Hepatocyte (in vitro differentiated cells): ENCODE measurements at regions not wholly inside any gene's neighbourhood (a gene's known extent, or its start where the extent isn't known, plus 50 kb on each side); places are given as distances from the start of the nearest gene placed in this dataset.

Experiments used
- DNase-seq: peaks from one replicate; pipeline ENCODE4 v3.0.0-alpha.2; 2016; ENCODE audit warnings: low spot score
- H2AFZ ChIP-seq: fragments of 200-600 bp; sonication (generic); 2 replicates; pipeline ENCODE4 v1.6.0; 2016; ENCODE audit warnings: antibody characterized with exemption, mild to moderate bottlenecking
- H3K27ac ChIP-seq: fragments of 200-600 bp; sonication (generic); 2 replicates; pipeline ENCODE4 v1.5.1; 2016; ENCODE audit warnings: mild to moderate bottlenecking
- H3K27me3 ChIP-seq: fragments of 200-600 bp; sonication (generic); 2 replicates; pipeline ENCODE4 v1.6.1; 2016
- H3K36me3 ChIP-seq: fragments of 200-600 bp; sonication (generic); replicated peaks from 2 replicates; pipeline ENCODE4 v1.5.1; 2016; ENCODE audit warnings: low read depth; ENCODE audit not compliant: insufficient read depth
- H3K4me1 ChIP-seq: fragments of 200-600 bp; sonication (generic); 2 replicates; pipeline ENCODE4 v1.5.1; 2016; ENCODE audit warnings: mild to moderate bottlenecking, moderate library complexity; ENCODE audit not compliant: insufficient read depth
- H3K4me2 ChIP-seq: fragments of 200-600 bp; sonication (generic); 2 replicates; pipeline ENCODE4 v1.6.0; 2016
- H3K4me3 ChIP-seq: fragments of 200-600 bp; sonication (generic); 2 replicates; pipeline ENCODE4 v1.5.1; 2016; ENCODE audit warnings: mild to moderate bottlenecking
- H3K79me2 ChIP-seq: fragments of 200-600 bp; sonication (generic); 2 replicates; pipeline ENCODE4 v1.6.0; 2017; ENCODE audit warnings: mild to moderate bottlenecking
- H3K9me2 ChIP-seq: fragments of 200-600 bp; sonication (generic); replicated peaks from 2 replicates; pipeline ENCODE4 v1.6.0; 2017; ENCODE audit warnings: mild to moderate bottlenecking; ENCODE audit not compliant: insufficient read depth
- H3K9me3 ChIP-seq: fragments of 200-600 bp; sonication (generic); 2 replicates; pipeline ENCODE4 v1.5.1; 2016; ENCODE audit warnings: low read depth, mild to moderate bottlenecking
- H4K20me1 ChIP-seq: fragments of 200-600 bp; sonication (generic); 2 replicates; pipeline ENCODE4 v1.6.0; 2016; ENCODE audit warnings: mild to moderate bottlenecking; ENCODE audit not compliant: insufficient read depth, poor library complexity, severe bottlenecking
- CTCF ChIP-seq: fragments of 200-600 bp; sonication (generic); IDR thresholded peaks from 2 replicates; pipeline ENCODE4 v1.5.1; 2016; ENCODE audit warnings: antibody characterized with exemption, mild to moderate bottlenecking; ENCODE audit not compliant: poor library complexity
- EZH2 ChIP-seq: fragments of 200-600 bp; sonication (generic); IDR thresholded peaks from 2 replicates; pipeline ENCODE4 v1.6.1; 2016; ENCODE audit warnings: antibody characterized with exemption, mild to moderate bottlenecking, borderline replicate concordance
- EZH2phosphoT487 ChIP-seq: fragments of 200-600 bp; sonication (generic); IDR thresholded peaks from one replicate; pipeline ENCODE4 v1.6.1; 2018; ENCODE audit warnings: antibody characterized with exemption, mild to moderate bottlenecking, low read depth, moderate library complexity; ENCODE audit not compliant: unreplicated experiment, severe bottlenecking
- WGBS: methylation state at CpG from one replicate; pipeline ENCODE4 v1.1.6; 2016; ENCODE audit warnings: low lambda C conversion rate; ENCODE audit errors: missing lambda C conversion rate; 5-methylcytosine and 5-hydroxymethylcytosine counted together

- H3K4me3 ChIP-seq, result no peak overlapping the region
- no peak overlapping the region for H2AFZ ChIP-seq
- no peaks in the 10 kb centered on the region for H3K79me2 ChIP-seq
- no peaks in the 10 kb centered on the region for H3K9me3 ChIP-seq
- no peak overlapping the region for H3K4me2 ChIP-seq
- no peaks in the 10 kb centered on the region for H3K27me3 ChIP-seq
- peaks cover 11% of the 10 kb centered on the region for H3K4me1 ChIP-seq
- H3K36me3 ChIP-seq, result no peaks in the 10 kb centered on the region
- no peak for DNase-seq
- WGBS, result 54% methylated on average over 2 of the region's 2 CpGs
- H4K20me1 ChIP-seq, result no peaks in the 10 kb centered on the region
- no peaks in the 10 kb centered on the region for H3K9me2 ChIP-seq
- no peak overlapping the region for H3K27ac ChIP-seq
- TF ChIP-seq EZH2phosphoT487 (no peak), CTCF (no peak), EZH2 (no peak)
Observed at GRCh38 chr12:75853626-75854025, 177.9 kb downstream of the PHLDA1 start.

DNA sequence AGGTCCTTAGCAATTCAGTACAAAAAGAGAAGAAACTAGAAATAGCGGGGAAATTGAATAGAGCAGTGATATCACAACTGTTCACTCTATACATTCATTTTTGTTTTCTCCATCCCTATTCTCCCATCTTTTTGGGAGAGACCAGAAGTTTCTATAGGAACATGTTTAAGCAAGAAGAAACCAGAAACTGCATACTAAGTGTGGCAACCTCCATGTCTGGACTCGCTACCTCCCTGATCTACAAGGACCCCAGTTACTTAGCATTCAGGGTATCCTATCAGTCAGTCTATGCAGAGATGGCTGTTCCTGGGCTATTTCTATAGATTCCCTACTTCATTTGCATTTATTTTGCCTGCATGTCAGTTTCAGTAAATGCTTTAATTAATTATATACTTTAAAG lies 178.6 kb downstream of the PHLDA1 start:
- Histone ChIP-seq H3K4me2 (no peak overlapping the region), H2AFZ (no peak overlapping the region), H3K27ac (no peak overlapping the region), H3K9me3 (no peaks in the 10 kb centered on the region), H3K4me1 (peaks cover 11% of the 10 kb centered on the region), H3K9me2 (no peaks in the 10 kb centered on the region), H3K79me2 (no peaks in the 10 kb centered on the region), H3K27me3 (no peaks in the 10 kb centered on the region), H3K36me3 (no peaks in the 10 kb centered on the region), H3K4me3 (no peak overlapping the region), H4K20me1 (no peaks in the 10 kb centered on the region)
- no peak for TF ChIP-seq CTCF
- TF ChIP-seq EZH2phosphoT487, result no peak
- no peak for TF ChIP-seq EZH2
- DNase-seq, result no peak
- 50% methylated on average over 2 of the region's 2 CpGs for WGBS

GRCh38 chr12:75852143-75852542 lies 179.4 kb downstream of the PHLDA1 start:
- TF ChIP-seq CTCF (no peak), EZH2phosphoT487 (no peak), EZH2 (no peak)
- WGBS, result 89% methylated on average over 3 of the region's 3 CpGs
- H3K27me3 ChIP-seq, result no peaks in the 10 kb centered on the region
- no peak for DNase-seq
- no peaks in the 10 kb centered on the region for H4K20me1 ChIP-seq
- no peak overlapping the region for H2AFZ ChIP-seq
- no peaks in the 10 kb centered on the region for H3K79me2 ChIP-seq
- peaks cover 11% of the 10 kb centered on the region for H3K4me1 ChIP-seq
- no peak overlapping the region for H3K4me2 ChIP-seq
- H3K9me2 ChIP-seq, result no peaks in the 10 kb centered on the region
- no peak overlapping the region for H3K27ac ChIP-seq
- H3K9me3 ChIP-seq, result no peaks in the 10 kb centered on the region
- no peaks in the 10 kb centered on the region for H3K36me3 ChIP-seq
- no peak overlapping the region for H3K4me3 ChIP-seq
